CD14-positive monocyte (primary cell): ENCODE measurements at regions not wholly inside any gene's neighbourhood (a gene's known extent, or its start where the extent isn't known, plus 50 kb on each side); places are given as distances from the start of the nearest gene placed in this dataset.

Experiments
- DNase-seq, 3 donors: peaks; one replicate each; pipeline ENCODE4 v3.0.0-alpha.2; 2011 to 2022
- H2AFZ ChIP-seq: 2 replicates; pipeline ENCODE4 v1.6.0; 2012; ENCODE audit warnings: mild to moderate bottlenecking, low read depth, low read length, inconsistent platforms; ENCODE audit not compliant: insufficient read depth, poor library complexity, severe bottlenecking
- H3K27ac ChIP-seq, 2 donors: 1 replicate in 1 of 2; 2 replicates in 1 of 2; pipeline ENCODE4 v1.5.1; 2012 to 2013; ENCODE audit warnings: low read length in 2 of 2, control low read depth in 1 of 2, inconsistent platforms in 1 of 2, low read depth in 1 of 2, mild to moderate bottlenecking in 1 of 2
- H3K27me3 ChIP-seq, 2 donors: one replicate each; pipeline versions ENCODE4 v1.6.0 to v1.6.1; 2011 to 2013; ENCODE audit warnings: low read length in 2 of 2; ENCODE audit not compliant: control insufficient read depth in 2 of 2, insufficient read depth in 2 of 2
- H3K36me3 ChIP-seq, 2 donors: replicated peaks in 1 of 2; 1 replicate in 1 of 2; 2 replicates in 1 of 2; pipeline versions ENCODE4 v1.5.1 to v1.6.1; 2012 to 2013; ENCODE audit warnings: low read length in 2 of 2, control low read depth in 1 of 2, inconsistent platforms in 1 of 2, mild to moderate bottlenecking in 1 of 2; ENCODE audit not compliant: insufficient read depth in 2 of 2, control insufficient read depth in 1 of 2
- H3K4me1 ChIP-seq, 2 donors: 1 replicate in 1 of 2; 2 replicates in 1 of 2; pipeline versions ENCODE4 v1.5.1 to v1.6.1; 2012 to 2013; ENCODE audit warnings: low read length in 2 of 2, control low read depth in 1 of 2, inconsistent platforms in 1 of 2, mild to moderate bottlenecking in 1 of 2, moderate library complexity in 1 of 2; ENCODE audit not compliant: insufficient read depth in 2 of 2, control insufficient read depth in 1 of 2
- H3K4me2 ChIP-seq: replicated peaks from 2 replicates; pipeline ENCODE3; 2012; ENCODE audit warnings: low read length, moderate library complexity, mild to moderate bottlenecking; ENCODE audit not compliant: poor library complexity, severe bottlenecking; ENCODE audit errors: extremely low read depth
- H3K4me3 ChIP-seq, 3 experiments: fragments of 200-600 bp in 1 of 3; sonication (generic) in 1 of 3; replicated peaks in 1 of 3; 1 replicate in 2 of 3; 2 replicates in 1 of 3; pipeline ENCODE4 v1.5.1; 2011 to 2013; ENCODE audit warnings: low read length in 3 of 3, mild to moderate bottlenecking in 3 of 3, control low read depth in 2 of 3, low read depth in 2 of 3, inconsistent platforms in 1 of 3, moderate library complexity in 1 of 3
- H3K79me2 ChIP-seq: 2 replicates; pipeline ENCODE4 v1.6.0; 2012; ENCODE audit warnings: mild to moderate bottlenecking, control low read depth, inconsistent platforms, low read length, moderate library complexity; ENCODE audit not compliant: insufficient read depth
- H3K9ac ChIP-seq: 2 replicates; pipeline ENCODE4 v1.6.0; 2017; ENCODE audit warnings: low read length, mild to moderate bottlenecking; ENCODE audit not compliant: insufficient read depth, poor library complexity, severe bottlenecking
- H3K9me3 ChIP-seq, 2 donors: replicated peaks in 1 of 2; 1 replicate in 1 of 2; 2 replicates in 1 of 2; pipeline versions ENCODE4 v1.5.1 to v1.6.1; 2012 to 2013; ENCODE audit warnings: low read length in 2 of 2, control low read depth in 1 of 2; ENCODE audit not compliant: control insufficient read depth in 1 of 2, insufficient read depth in 1 of 2
- H4K20me1 ChIP-seq: 2 replicates; pipeline ENCODE4 v1.6.0; 2012; ENCODE audit warnings: mild to moderate bottlenecking, low read length, control low read depth, moderate library complexity; ENCODE audit not compliant: insufficient read depth
- H3K27ac Mint-ChIP-seq, 7 donors: one replicate each; pipeline ENCODE4 v1.8.0; 2020; ENCODE audit warnings: mild to moderate bottlenecking in 7 of 7, mixed read lengths in 7 of 7, moderate library complexity in 6 of 7, inconsistent platforms in 2 of 7
- H3K27me3 Mint-ChIP-seq, 3 donors: one replicate each; pipeline ENCODE4 v1.8.0; 2021 to 2022; ENCODE audit warnings: low read depth in 3 of 3, mild to moderate bottlenecking in 3 of 3, mixed read lengths in 3 of 3, moderate library complexity in 3 of 3, inconsistent platforms in 1 of 3
- H3K36me3 Mint-ChIP-seq, 2 donors: one replicate each; pipeline ENCODE4 v1.8.0; 2020; ENCODE audit warnings: mixed read lengths in 2 of 2, inconsistent platforms in 1 of 2, mild to moderate bottlenecking in 1 of 2
- H3K4me1 Mint-ChIP-seq: one replicate; pipeline ENCODE4 v1.8.0; 2020; ENCODE audit warnings: mild to moderate bottlenecking, mixed read lengths
- H3K4me3 Mint-ChIP-seq, 2 donors: one replicate each; pipeline ENCODE4 v1.8.0; 2020; ENCODE audit warnings: mild to moderate bottlenecking in 2 of 2, mixed read lengths in 2 of 2, moderate library complexity in 1 of 2
- H3K9me3 Mint-ChIP-seq, 7 donors: one replicate each; pipeline ENCODE4 v1.8.0; 2020 to 2022; ENCODE audit warnings: mixed read lengths in 7 of 7, mild to moderate bottlenecking in 6 of 7, moderate library complexity in 6 of 7, inconsistent platforms in 2 of 7
- WGBS: methylation state at CpG from one replicate; pipeline ENCODE4 v1.1.5; 2013; ENCODE audit warnings: missing lambda C conversion rate; ENCODE audit not compliant: insufficient coverage; 5-methylcytosine and 5-hydroxymethylcytosine counted together
- intact Hi-C, 2 donors: fragments of 100-400 bp; cut with micrococcal nuclease; formaldehyde crosslinking; loops; one replicate each; pipeline versions ENCODE4 v1.15.0 to v1.15.1; 2023
- TF ChIP-seq, protein P1 (sequence below): fragments of 200-600 bp; IDR thresholded peaks from one replicate; pipeline ENCODE4 v1.8.0; 2022; ENCODE audit warnings: antibody characterized with exemption, mild to moderate bottlenecking

GRCh38 chr5:109468737-109469420, 59.1 kb upstream of the PJA2 start:
- H3K27ac ChIP-seq = no peak overlapping the region
- TF ChIP-seq, protein P1, sequence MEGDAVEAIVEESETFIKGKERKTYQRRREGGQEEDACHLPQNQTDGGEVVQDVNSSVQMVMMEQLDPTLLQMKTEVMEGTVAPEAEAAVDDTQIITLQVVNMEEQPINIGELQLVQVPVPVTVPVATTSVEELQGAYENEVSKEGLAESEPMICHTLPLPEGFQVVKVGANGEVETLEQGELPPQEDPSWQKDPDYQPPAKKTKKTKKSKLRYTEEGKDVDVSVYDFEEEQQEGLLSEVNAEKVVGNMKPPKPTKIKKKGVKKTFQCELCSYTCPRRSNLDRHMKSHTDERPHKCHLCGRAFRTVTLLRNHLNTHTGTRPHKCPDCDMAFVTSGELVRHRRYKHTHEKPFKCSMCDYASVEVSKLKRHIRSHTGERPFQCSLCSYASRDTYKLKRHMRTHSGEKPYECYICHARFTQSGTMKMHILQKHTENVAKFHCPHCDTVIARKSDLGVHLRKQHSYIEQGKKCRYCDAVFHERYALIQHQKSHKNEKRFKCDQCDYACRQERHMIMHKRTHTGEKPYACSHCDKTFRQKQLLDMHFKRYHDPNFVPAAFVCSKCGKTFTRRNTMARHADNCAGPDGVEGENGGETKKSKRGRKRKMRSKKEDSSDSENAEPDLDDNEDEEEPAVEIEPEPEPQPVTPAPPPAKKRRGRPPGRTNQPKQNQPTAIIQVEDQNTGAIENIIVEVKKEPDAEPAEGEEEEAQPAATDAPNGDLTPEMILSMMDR = peak; percentile 85
- H3K27me3 ChIP-seq = no peaks in the 10 kb centered on the region
- Mint-ChIP-seq H3K4me3 (no peak overlapping the region), H3K27me3 (peaks cover 0 to 4% (median 0%) of the 10 kb centered on the region in 3 donors), H3K36me3 (no peaks in the 10 kb centered on the region), H3K27ac (peak overlapping the region in 1 of 7 donors; percentile 3), H3K4me1 (peaks cover 8% of the 10 kb centered on the region), H3K9me3 (peaks cover 0 to 4% (median 2%) of the 10 kb centered on the region in 7 donors)
- no peak overlapping the region for H3K4me3 ChIP-seq
- H3K4me1 ChIP-seq = peaks cover 0 to 6% of the 10 kb centered on the region in 2 donors
- H2AFZ ChIP-seq = no peak overlapping the region
- intact Hi-C loops = no loop called here
- no peak overlapping the region for H3K9ac ChIP-seq
- 33% methylated on average over 3 of the region's 4 CpGs for WGBS
- no peak overlapping the region for H3K4me2 ChIP-seq
- H4K20me1 ChIP-seq = no peaks in the 10 kb centered on the region
- no peaks in the 10 kb centered on the region for H3K36me3 ChIP-seq
- peak; percentile 91 to 97 (median 93) for DNase-seq
- H3K79me2 ChIP-seq = no peaks in the 10 kb centered on the region
- H3K9me3 ChIP-seq = no peaks in the 10 kb centered on the region

GRCh38 chr5:109468288-109468676, 58.5 kb upstream of the PJA2 start:
- no peaks in the 10 kb centered on the region for H3K27me3 ChIP-seq
- peaks cover 8% of the 10 kb centered on the region for H3K4me1 Mint-ChIP-seq
- no peaks in the 10 kb centered on the region for H3K9me3 ChIP-seq
- DNase-seq = no peak
- H3K9ac ChIP-seq = no peak overlapping the region
- intact Hi-C loops = no loop called here
- no peak overlapping the region for H3K4me2 ChIP-seq
- H3K9me3 Mint-ChIP-seq = peaks cover 0 to 4% (median 2%) of the 10 kb centered on the region in 7 donors
- peak overlapping the region in 1 of 7 donors; percentile 25 for H3K27ac Mint-ChIP-seq
- H3K36me3 ChIP-seq = no peaks in the 10 kb centered on the region
- whole genome bisulfite sequencing = no CpG with 5 or more reads among the region's 1 CpG
- H3K4me3 ChIP-seq = no peak overlapping the region
- H3K4me1 ChIP-seq = peaks cover 0 to 6% of the 10 kb centered on the region in 2 donors
- H3K79me2 ChIP-seq = no peaks in the 10 kb centered on the region
- H3K4me3 Mint-ChIP-seq = no peak overlapping the region
- no peaks in the 10 kb centered on the region for H3K36me3 Mint-ChIP-seq
- no peaks in the 10 kb centered on the region for H4K20me1 ChIP-seq
- H3K27me3 Mint-ChIP-seq = peaks cover 0 to 4% (median 0%) of the 10 kb centered on the region in 3 donors
- H2AFZ ChIP-seq = no peak overlapping the region
- TF ChIP-seq, protein P1 = no peak
- H3K27ac ChIP-seq = no peak overlapping the region
